Activated CD8-positive, alpha-beta memory T cell treated with anti-CD3 and anti-CD28 coated beads, Interleukin-2, amount 50 U/mL, for 24 hours (primary cell): ENCODE measurements at regions not wholly inside any gene's neighbourhood (a gene's known extent, or its start where the extent isn't known, plus 50 kb on each side); places are given as distances from the start of the nearest gene placed in this dataset.
"Not testable (repeated sequence)": the region's sequence is repeated elsewhere in the genome, so short reads cannot be mapped to it uniquely, and the experiment has no call there.

Experiments used
- DNase-seq: peaks from one replicate; pipeline ENCODE4 v3.0.0-alpha.2; 2020; ENCODE audit errors: extremely low read depth

GRCh38 chr2:87675487-87675886, 72.4 kb upstream of the PLGLB2 start:
- not testable (repeated sequence) for DNase-seq

GRCh38 chr2:87677421-87677923, 70.4 kb upstream of the PLGLB2 start:
- DNase-seq: not testable (repeated sequence)

GRCh38 chr2:87678742-87679173, 69.1 kb upstream of the PLGLB2 start:
- not testable (repeated sequence) for DNase-seq

- not testable (repeated sequence) for DNase-seq
These were observed 67.9 kb upstream of the PLGLB2 start for GRCh38 chr2:87679950-87680349.

GRCh38 chr2:87680691-87681090, 67.2 kb upstream of the PLGLB2 start:
- not testable (repeated sequence) for DNase-seq

GRCh38 chr2:87683451-87683850, 64.4 kb upstream of the PLGLB2 start:
- DNase-seq: not testable (repeated sequence)

GRCh38 chr2:87683961-87684360, 63.9 kb upstream of the PLGLB2 start:
- not testable (repeated sequence) for DNase-seq

GRCh38 chr2:87685558-87685957, 62.3 kb upstream of the PLGLB2 start:
- not testable (repeated sequence) for DNase-seq

GRCh38 chr2:87686873-87687549, 60.9 kb upstream of the PLGLB2 start:
- DNase-seq: not testable (repeated sequence)

- DNase-seq: not testable (repeated sequence)
These were observed 60.2 kb upstream of the PLGLB2 start for GRCh38 chr2:87687550-87688270.

- not testable (repeated sequence) for DNase-seq
These were observed 55.8 kb upstream of the PLGLB2 start for GRCh38 chr2:87691899-87692592.

GRCh38 chr2:87692914-87693313, 55.0 kb upstream of the PLGLB2 start:
- not testable (repeated sequence) for DNase-seq

GRCh38 chr2:87693882-87694281, 54.0 kb upstream of the PLGLB2 start:
- not testable (repeated sequence) for DNase-seq

GRCh38 chr2:87695596-87696323, 52.1 kb upstream of the PLGLB2 start:
- DNase-seq: not testable (repeated sequence)
